H9 (cell line): ENCODE measurements at regions not wholly inside any gene's neighbourhood (a gene's known extent, or its start where the extent isn't known, plus 50 kb on each side); places are given as distances from the start of the nearest gene placed in this dataset.

Source experiments
- DNase-seq: peaks from one replicate; pipeline ENCODE4 v3.0.0-alpha.2; 2017
- H2AFZ ChIP-seq: one replicate; pipeline ENCODE4 v1.6.1; 2013; ENCODE audit warnings: mild to moderate bottlenecking, low read length, control low read depth, moderate library complexity
- H2AK5ac ChIP-seq: 2 replicates; pipeline ENCODE4 v1.6.1; 2013; ENCODE audit warnings: low read length, control low read depth, mixed read lengths; ENCODE audit not compliant: insufficient read length
- H2BK120ac ChIP-seq: one replicate; pipeline ENCODE4 v1.6.1; 2013; ENCODE audit warnings: low read depth, mild to moderate bottlenecking, low read length, control low read depth, inconsistent platforms; ENCODE audit not compliant: poor library complexity, severe bottlenecking
- H2BK12ac ChIP-seq: 2 replicates; pipeline ENCODE4 v1.6.1; 2013; ENCODE audit warnings: low read length, control low read depth, mixed read lengths, low read depth; ENCODE audit not compliant: insufficient read length
- H2BK15ac ChIP-seq: 2 replicates; pipeline ENCODE4 v1.6.1; 2013; ENCODE audit warnings: low read depth, low read length, control low read depth
- H2BK20ac ChIP-seq: one replicate; pipeline ENCODE4 v1.6.1; 2013; ENCODE audit warnings: low read depth, mild to moderate bottlenecking, low read length, control low read depth, inconsistent platforms; ENCODE audit not compliant: poor library complexity, severe bottlenecking
- H2BK5ac ChIP-seq: 2 replicates; pipeline ENCODE4 v1.6.1; 2013; ENCODE audit warnings: low read length, control low read depth, mixed read lengths; ENCODE audit not compliant: insufficient read length
- H3K14ac ChIP-seq: 2 replicates; pipeline ENCODE4 v1.6.1; 2013; ENCODE audit warnings: low read length, control low read depth; ENCODE audit not compliant: insufficient read depth
- H3K18ac ChIP-seq: 2 replicates; pipeline ENCODE4 v1.6.1; 2013; ENCODE audit warnings: low read depth, mild to moderate bottlenecking, mixed read lengths, low read length, control low read depth; ENCODE audit not compliant: insufficient read length
- H3K23ac ChIP-seq: 2 replicates; pipeline ENCODE4 v1.6.1; 2013; ENCODE audit warnings: low read length, control low read depth, mixed read lengths, low read depth; ENCODE audit not compliant: insufficient read length
- H3K23me2 ChIP-seq: 2 replicates; pipeline ENCODE4 v1.6.1; 2013; ENCODE audit warnings: low read depth, mild to moderate bottlenecking, mixed read lengths, low read length, control low read depth; ENCODE audit not compliant: insufficient read length, poor library complexity, severe bottlenecking
- H3K27ac ChIP-seq: 2 replicates; pipeline ENCODE4 v1.5.1; 2013; ENCODE audit warnings: low read length, control low read depth, mixed read lengths, low read depth; ENCODE audit not compliant: insufficient read length
- H3K27me3 ChIP-seq: 2 replicates; pipeline ENCODE4 v1.6.1; 2013; ENCODE audit warnings: low read length, control low read depth, inconsistent platforms; ENCODE audit not compliant: insufficient read depth
- H3K4ac ChIP-seq: 2 replicates; pipeline ENCODE4 v1.6.1; 2013; ENCODE audit warnings: low read depth, mild to moderate bottlenecking, control low read depth, inconsistent platforms, low read length, moderate library complexity
- H3K4me1 ChIP-seq: 2 replicates; pipeline ENCODE4 v1.6.1; 2013; ENCODE audit warnings: low read length, control low read depth, inconsistent platforms; ENCODE audit not compliant: insufficient read depth
- H3K4me2 ChIP-seq: 2 replicates; pipeline ENCODE4 v1.6.1; 2013; ENCODE audit warnings: low read length, control low read depth, mixed read lengths; ENCODE audit not compliant: insufficient read length, insufficient read depth
- H3K56ac ChIP-seq: 2 replicates; pipeline ENCODE4 v1.6.1; 2013; ENCODE audit warnings: low read depth, mild to moderate bottlenecking, mixed read lengths, low read length, control low read depth; ENCODE audit not compliant: insufficient read length
- H3K79me1 ChIP-seq: 2 replicates; pipeline ENCODE4 v1.6.1; 2013; ENCODE audit warnings: low read depth, mild to moderate bottlenecking, moderate library complexity, low read length, control low read depth, inconsistent platforms; ENCODE audit not compliant: insufficient read depth, poor library complexity, severe bottlenecking
- H3K79me2 ChIP-seq: 2 replicates; pipeline ENCODE4 v1.6.1; 2013; ENCODE audit warnings: low read length, control low read depth, inconsistent platforms; ENCODE audit not compliant: insufficient read depth
- H3K9ac ChIP-seq: 2 replicates; pipeline ENCODE4 v1.6.1; 2013; ENCODE audit warnings: low read length, control low read depth, mixed read lengths; ENCODE audit not compliant: insufficient read length; ENCODE audit errors: extremely low read depth
- H3K9me3 ChIP-seq: one replicate; pipeline ENCODE4 v1.6.1; 2013; ENCODE audit warnings: low read depth, low read length, inconsistent platforms; ENCODE audit not compliant: control insufficient read depth
- H3T11ph ChIP-seq: one replicate; pipeline ENCODE4 v1.6.1; 2013; ENCODE audit warnings: mild to moderate bottlenecking, low read length, control low read depth, inconsistent platforms
- H4K20me1 ChIP-seq: one replicate; pipeline ENCODE4 v1.6.1; 2013; ENCODE audit not compliant: control insufficient read depth, insufficient read length, insufficient read depth
- H4K5ac ChIP-seq: 2 replicates; pipeline ENCODE4 v1.6.1; 2013; ENCODE audit warnings: low read depth, mild to moderate bottlenecking, mixed read lengths, low read length, control low read depth; ENCODE audit not compliant: insufficient read length
- H4K8ac ChIP-seq: replicated peaks from 2 replicates; pipeline ENCODE4 v1.6.1; 2013; ENCODE audit warnings: low read length, control low read depth, mixed read lengths, low read depth; ENCODE audit not compliant: insufficient read length
- H4K91ac ChIP-seq: 2 replicates; pipeline ENCODE4 v1.6.1; 2013; ENCODE audit warnings: low read depth, mild to moderate bottlenecking, moderate library complexity, mixed read lengths, low read length, control low read depth; ENCODE audit not compliant: insufficient read length
- H3K27ac Mint-ChIP-seq, 3 experiments: 2 replicates in 2 of 3; 3 replicates in 1 of 3; pipeline ENCODE4 v1.8.0; 2020 to 2021; ENCODE audit warnings: mixed read lengths in 3 of 3, mild to moderate bottlenecking in 1 of 3, moderate library complexity in 1 of 3
- H3K27me3 Mint-ChIP-seq: 2 replicates; pipeline ENCODE4 v1.8.0; 2021; ENCODE audit warnings: low read depth, mild to moderate bottlenecking, moderate library complexity, mixed read lengths
- H3K36me3 Mint-ChIP-seq, 3 experiments: 2 replicates in 2 of 3; 3 replicates in 1 of 3; pipeline ENCODE4 v1.8.0; 2020 to 2021; ENCODE audit warnings: low read depth in 3 of 3, mixed read lengths in 3 of 3; ENCODE audit not compliant: insufficient read depth in 1 of 3
- H3K4me1 Mint-ChIP-seq, 2 experiments: 2 replicates each; pipeline ENCODE4 v1.8.0; 2020; ENCODE audit warnings: mixed read lengths in 2 of 2
- H3K4me3 Mint-ChIP-seq, 2 experiments: 2 replicates in 1 of 2; 3 replicates in 1 of 2; pipeline ENCODE4 v1.8.0; 2020 to 2021; ENCODE audit warnings: mild to moderate bottlenecking in 2 of 2, mixed read lengths in 2 of 2, moderate library complexity in 1 of 2
- H3K9me3 Mint-ChIP-seq, 2 experiments: 2 replicates in 1 of 2; 3 replicates in 1 of 2; pipeline ENCODE4 v1.8.0; 2020; ENCODE audit warnings: mild to moderate bottlenecking in 2 of 2, mixed read lengths in 2 of 2, moderate library complexity in 1 of 2
- WGBS: extraction: QIAGEN DNeasy Blood & Tissue Kit; methylation state at CpG from one replicate; pipeline ENCODE4 v1.1.7; 2013; ENCODE audit warnings: missing lambda C conversion rate, low lambda C conversion rate, mixed read lengths; ENCODE audit not compliant: insufficient read length; ENCODE audit errors: extremely low coverage; 5-methylcytosine and 5-hydroxymethylcytosine counted together
- TF ChIP-seq, protein P1 (sequence below): fragments of 200-600 bp; sonication (generic); conservative IDR thresholded peaks from 3 replicates; pipeline ENCODE4 v1.8.0; 2021; ENCODE audit warnings: antibody characterized with exemption, mild to moderate bottlenecking

DNA sequence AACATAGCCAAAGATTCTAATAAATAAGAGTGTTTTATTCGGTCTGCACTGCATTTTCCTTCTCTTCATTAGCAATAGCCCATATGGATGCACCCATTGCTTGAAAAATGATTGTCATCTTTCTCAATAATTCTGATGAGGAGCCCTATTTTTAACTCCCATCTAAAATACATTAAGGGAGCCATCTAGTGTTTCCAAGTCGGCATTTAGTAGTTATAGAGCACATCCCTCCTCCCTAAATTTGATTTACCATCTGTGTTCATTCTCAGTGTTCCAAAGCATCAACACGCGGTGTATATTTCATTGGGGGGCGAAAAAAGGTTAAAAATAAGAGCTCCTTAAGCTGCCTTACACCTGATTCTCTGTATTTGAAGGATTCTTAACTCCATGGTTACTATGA, 119.2 kb upstream of the IPO5 start:
- Mint-ChIP-seq H3K27ac (no peak overlapping the region), H3K4me1 (peaks cover 0 to 2% of the 10 kb centered on the region in 2 experiments; a peak in 1 of 4 replicates), H3K4me3 (no peak overlapping the region), H3K9me3 (peaks cover 0 to 7% of the 10 kb centered on the region in 2 experiments; a peak in 3 of 5 replicates), H3K36me3 (no peaks in the 10 kb centered on the region; a peak in 1 of 7 replicates), H3K27me3 (peaks cover 5% of the 10 kb centered on the region)
- Histone ChIP-seq H3K23ac (no peak overlapping the region), H3K14ac (no peak overlapping the region), H3K79me2 (no peaks in the 10 kb centered on the region), H3K79me1 (no peaks in the 10 kb centered on the region), H2AK5ac (no peak overlapping the region), H3K4me1 (no peaks in the 10 kb centered on the region), H3K56ac (no peak overlapping the region), H2BK20ac (no peak overlapping the region), H4K5ac (no peak overlapping the region), H2BK12ac (no peak overlapping the region), H3K9ac (no peak overlapping the region), H4K91ac (no peak overlapping the region), H3K4ac (no peak overlapping the region), H3K9me3 (no peaks in the 10 kb centered on the region), H2BK120ac (no peak overlapping the region), H3K23me2 (no peaks in the 10 kb centered on the region), H3K27ac (no peak overlapping the region), H2BK5ac (no peak overlapping the region), H3T11ph (no peak overlapping the region), H2AFZ (no peak overlapping the region), H4K20me1 (no peaks in the 10 kb centered on the region), H3K4me2 (no peak overlapping the region), H2BK15ac (no peak overlapping the region), H3K18ac (no peak overlapping the region), H4K8ac (no peak overlapping the region), H3K27me3 (no peaks in the 10 kb centered on the region)
- DNase-seq = no peak
- TF ChIP-seq, protein P1, sequence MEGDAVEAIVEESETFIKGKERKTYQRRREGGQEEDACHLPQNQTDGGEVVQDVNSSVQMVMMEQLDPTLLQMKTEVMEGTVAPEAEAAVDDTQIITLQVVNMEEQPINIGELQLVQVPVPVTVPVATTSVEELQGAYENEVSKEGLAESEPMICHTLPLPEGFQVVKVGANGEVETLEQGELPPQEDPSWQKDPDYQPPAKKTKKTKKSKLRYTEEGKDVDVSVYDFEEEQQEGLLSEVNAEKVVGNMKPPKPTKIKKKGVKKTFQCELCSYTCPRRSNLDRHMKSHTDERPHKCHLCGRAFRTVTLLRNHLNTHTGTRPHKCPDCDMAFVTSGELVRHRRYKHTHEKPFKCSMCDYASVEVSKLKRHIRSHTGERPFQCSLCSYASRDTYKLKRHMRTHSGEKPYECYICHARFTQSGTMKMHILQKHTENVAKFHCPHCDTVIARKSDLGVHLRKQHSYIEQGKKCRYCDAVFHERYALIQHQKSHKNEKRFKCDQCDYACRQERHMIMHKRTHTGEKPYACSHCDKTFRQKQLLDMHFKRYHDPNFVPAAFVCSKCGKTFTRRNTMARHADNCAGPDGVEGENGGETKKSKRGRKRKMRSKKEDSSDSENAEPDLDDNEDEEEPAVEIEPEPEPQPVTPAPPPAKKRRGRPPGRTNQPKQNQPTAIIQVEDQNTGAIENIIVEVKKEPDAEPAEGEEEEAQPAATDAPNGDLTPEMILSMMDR = no peak
- no CpG with 5 or more reads among the region's 5 CpGs for WGBS
